Ishikawa (cell line): ENCODE measurements at regions not wholly inside any gene's neighbourhood (a gene's known extent, or its start where the extent isn't known, plus 50 kb on each side); places are given as distances from the start of the nearest gene placed in this dataset.

ENCODE experiments used
- CEBPB ChIP-seq: IDR thresholded peaks from 2 replicates; pipeline ENCODE4 v1.6.1; 2012
- CREB1 ChIP-seq: IDR thresholded peaks from 2 replicates; pipeline ENCODE4 v1.6.1; 2012; ENCODE audit warnings: low read depth
- EGR1 ChIP-seq: IDR thresholded peaks from 2 replicates; pipeline ENCODE4 v1.6.1; 2012
- EP300 ChIP-seq: IDR thresholded peaks from 2 replicates; pipeline ENCODE4 v1.6.1; 2012; ENCODE audit warnings: borderline replicate concordance
- FOXM1 ChIP-seq: IDR thresholded peaks from 2 replicates; pipeline ENCODE4 v1.6.1; 2012; ENCODE audit warnings: low read depth, borderline replicate concordance
- RAD21 ChIP-seq: IDR thresholded peaks from 2 replicates; pipeline ENCODE4 v1.6.1; 2012; ENCODE audit warnings: low read depth
- REST ChIP-seq: IDR thresholded peaks from 2 replicates; pipeline ENCODE4 v1.6.1; 2012; ENCODE audit warnings: low read depth, mild to moderate bottlenecking
- TAF1 ChIP-seq: IDR thresholded peaks from 2 replicates; pipeline ENCODE4 v1.6.1; 2012; ENCODE audit warnings: low read depth, mild to moderate bottlenecking
- TCF12 ChIP-seq: IDR thresholded peaks from 2 replicates; pipeline ENCODE4 v1.6.1; 2012; ENCODE audit warnings: low read depth
- TEAD4 ChIP-seq: IDR thresholded peaks from 2 replicates; pipeline ENCODE4 v1.6.1; 2012
- YY1 ChIP-seq: IDR thresholded peaks from 2 replicates; pipeline ENCODE4 v1.6.1; 2012; ENCODE audit warnings: low read depth
- ZBTB7A ChIP-seq: IDR thresholded peaks from 2 replicates; pipeline ENCODE4 v1.6.1; 2012; ENCODE audit warnings: low read depth

- TF ChIP-seq REST (no peak), EP300 (no peak), TEAD4 (no peak), TCF12 (no peak), CREB1 (no peak), YY1 (no peak), EGR1 (no peak), ZBTB7A (no peak), RAD21 (no peak), TAF1 (no peak), FOXM1 (no peak), CEBPB (no peak)
Observed at GRCh38 chr13:86038490-86038889, 239.3 kb upstream of the SLITRK6 start.
